Fibroblast of lung (primary cell): ENCODE measurements at regions not wholly inside any gene's neighbourhood (a gene's known extent, or its start where the extent isn't known, plus 50 kb on each side); places are given as distances from the start of the nearest gene placed in this dataset.

Experiments used
- EZH2 ChIP-seq: IDR thresholded peaks from 2 replicates; pipeline ENCODE4 v1.5.1; 2012; ENCODE audit warnings: low read length, control low read depth, mild to moderate bottlenecking; ENCODE audit errors: missing control alignments
- TF ChIP-seq, protein P1 (sequence below), 2 donors: IDR thresholded peaks in 1 of 2; conservative IDR thresholded peaks in 1 of 2; 1 replicate in 1 of 2; 2 replicates in 1 of 2; pipeline ENCODE4 v1.5.1; 2011 to 2012; ENCODE audit warnings: low read length in 2 of 2, control low read depth in 1 of 2, inconsistent platforms in 1 of 2, low read depth in 1 of 2, mild to moderate bottlenecking in 1 of 2

DNA sequence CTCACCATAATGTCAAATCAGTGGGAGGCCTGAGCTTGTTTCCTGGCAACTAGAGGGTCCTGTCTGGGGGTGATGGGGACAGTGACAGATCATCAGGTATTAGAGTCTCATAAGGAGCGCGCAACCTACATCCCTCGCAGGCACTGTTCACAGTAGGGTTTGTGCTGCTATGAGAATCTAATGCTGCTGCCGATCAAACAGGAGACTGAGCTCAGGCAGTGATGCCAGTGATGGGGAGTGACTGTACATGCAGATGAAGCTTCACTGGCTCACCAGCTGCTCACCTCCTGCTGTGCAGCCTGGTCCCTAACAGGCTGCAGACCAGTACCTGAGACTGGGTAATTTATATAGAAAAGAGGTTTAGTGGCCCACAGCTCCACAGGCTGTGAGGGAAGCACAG is 147.3 kb downstream of the TTLL2 start:
- TF ChIP-seq, protein P1, sequence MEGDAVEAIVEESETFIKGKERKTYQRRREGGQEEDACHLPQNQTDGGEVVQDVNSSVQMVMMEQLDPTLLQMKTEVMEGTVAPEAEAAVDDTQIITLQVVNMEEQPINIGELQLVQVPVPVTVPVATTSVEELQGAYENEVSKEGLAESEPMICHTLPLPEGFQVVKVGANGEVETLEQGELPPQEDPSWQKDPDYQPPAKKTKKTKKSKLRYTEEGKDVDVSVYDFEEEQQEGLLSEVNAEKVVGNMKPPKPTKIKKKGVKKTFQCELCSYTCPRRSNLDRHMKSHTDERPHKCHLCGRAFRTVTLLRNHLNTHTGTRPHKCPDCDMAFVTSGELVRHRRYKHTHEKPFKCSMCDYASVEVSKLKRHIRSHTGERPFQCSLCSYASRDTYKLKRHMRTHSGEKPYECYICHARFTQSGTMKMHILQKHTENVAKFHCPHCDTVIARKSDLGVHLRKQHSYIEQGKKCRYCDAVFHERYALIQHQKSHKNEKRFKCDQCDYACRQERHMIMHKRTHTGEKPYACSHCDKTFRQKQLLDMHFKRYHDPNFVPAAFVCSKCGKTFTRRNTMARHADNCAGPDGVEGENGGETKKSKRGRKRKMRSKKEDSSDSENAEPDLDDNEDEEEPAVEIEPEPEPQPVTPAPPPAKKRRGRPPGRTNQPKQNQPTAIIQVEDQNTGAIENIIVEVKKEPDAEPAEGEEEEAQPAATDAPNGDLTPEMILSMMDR (conservative IDR thresholded peaks at IDR 0.05 in 1 of 2, IDR thresholded peaks at IDR 0.05 in 1 of 2; ENCODE audit: low read depth in 1 of 2, low read length in 2 of 2) = no peak
- TF ChIP-seq EZH2 = no peak
